HG02610 (cell line): ENCODE measurements at regions not wholly inside any gene's neighbourhood (a gene's known extent, or its start where the extent isn't known, plus 50 kb on each side); places are given as distances from the start of the nearest gene placed in this dataset.
"Not testable (repeated sequence)": the region's sequence is repeated elsewhere in the genome, so short reads cannot be mapped to it uniquely, and the experiment has no call there.

ENCODE experiments used
- ATAC-seq: cut with Tn5 transposase; IDR thresholded peaks from one replicate; pipeline ENCODE4 v1.9.1; 2021; ENCODE audit warnings: mild to moderate bottlenecking, moderate library complexity; ENCODE audit not compliant: unreplicated experiment

DNA sequence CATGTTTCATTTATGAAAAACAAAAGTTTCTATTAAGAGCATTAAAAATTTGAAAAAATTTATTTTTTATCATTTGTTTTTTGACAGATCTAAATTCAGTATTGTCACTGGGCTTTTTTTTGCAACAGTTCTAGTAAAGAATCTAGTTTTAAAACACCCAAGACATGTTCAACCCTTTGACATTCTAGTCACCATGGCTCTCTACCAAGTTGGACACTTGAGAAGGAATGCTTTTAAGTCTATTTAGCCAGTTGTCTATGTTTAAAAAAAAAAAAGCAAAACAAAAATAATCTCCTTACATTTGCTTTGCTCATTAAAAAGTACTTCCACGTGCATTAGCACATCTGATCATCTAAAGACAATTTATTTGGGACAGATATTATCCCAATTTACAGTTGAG is 417.5 kb downstream of the RSL24D1 start:
- no peak for ATAC-seq

DNA sequence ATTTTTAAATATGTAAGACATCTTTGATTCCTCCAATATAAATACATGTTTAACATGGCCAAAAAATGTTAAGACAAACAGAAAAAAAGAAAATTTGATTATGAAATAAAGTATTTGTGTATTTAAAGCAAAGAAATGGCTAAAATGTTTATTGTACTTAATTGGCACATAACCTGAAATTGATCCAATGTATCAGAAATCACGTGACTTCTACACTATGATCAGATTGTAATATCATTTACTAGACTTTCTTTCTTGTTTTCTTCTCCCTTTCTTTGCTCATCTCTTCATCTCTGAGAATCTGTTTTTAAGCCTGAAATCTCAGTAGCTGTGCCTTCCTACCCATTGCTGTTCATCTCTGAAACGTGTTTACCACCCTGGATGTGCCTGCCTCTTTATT is 420.3 kb downstream of the RSL24D1 start:
- ATAC-seq, result no peak

DNA sequence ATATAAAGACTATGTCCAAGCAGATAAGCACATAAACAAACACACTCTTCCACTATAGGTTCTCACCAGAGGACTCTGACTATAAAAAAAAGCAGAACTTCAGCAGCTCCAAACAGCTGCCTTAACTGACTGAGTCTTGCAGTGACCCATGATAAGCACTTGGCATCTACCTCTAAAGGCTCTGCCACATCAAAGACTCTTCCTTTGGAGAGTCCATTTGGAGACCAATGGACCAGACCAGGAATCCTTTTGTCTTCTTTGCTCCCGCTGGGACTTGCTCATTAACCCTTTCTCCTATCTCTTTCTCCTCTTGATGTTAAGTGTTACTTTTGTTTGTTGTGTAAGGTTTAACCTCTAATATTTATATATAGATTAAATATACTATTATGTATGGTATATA is 424.1 kb downstream of the RSL24D1 start:
- no peak for ATAC-seq

DNA sequence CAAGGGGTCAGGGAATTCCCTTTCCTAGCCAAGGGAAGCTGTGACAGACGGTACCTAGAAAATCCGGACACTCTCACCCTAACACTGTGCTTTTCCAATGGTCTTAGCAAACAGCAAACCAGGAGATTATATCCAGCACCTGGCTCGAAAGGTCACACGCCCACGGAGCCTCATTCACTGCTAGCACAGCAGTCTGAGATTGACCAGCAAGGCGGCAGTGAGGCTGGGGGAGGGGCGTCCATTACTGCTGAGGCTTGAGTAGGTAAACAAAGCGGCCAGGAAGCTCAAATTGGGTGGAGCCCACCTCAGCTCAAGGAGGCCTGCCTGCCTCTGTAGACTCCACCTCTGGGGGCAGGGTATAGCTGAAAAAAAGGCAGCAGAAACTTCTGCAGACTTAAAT is 447.3 kb downstream of the RSL24D1 start:
- not testable (repeated sequence) for ATAC-seq

DNA sequence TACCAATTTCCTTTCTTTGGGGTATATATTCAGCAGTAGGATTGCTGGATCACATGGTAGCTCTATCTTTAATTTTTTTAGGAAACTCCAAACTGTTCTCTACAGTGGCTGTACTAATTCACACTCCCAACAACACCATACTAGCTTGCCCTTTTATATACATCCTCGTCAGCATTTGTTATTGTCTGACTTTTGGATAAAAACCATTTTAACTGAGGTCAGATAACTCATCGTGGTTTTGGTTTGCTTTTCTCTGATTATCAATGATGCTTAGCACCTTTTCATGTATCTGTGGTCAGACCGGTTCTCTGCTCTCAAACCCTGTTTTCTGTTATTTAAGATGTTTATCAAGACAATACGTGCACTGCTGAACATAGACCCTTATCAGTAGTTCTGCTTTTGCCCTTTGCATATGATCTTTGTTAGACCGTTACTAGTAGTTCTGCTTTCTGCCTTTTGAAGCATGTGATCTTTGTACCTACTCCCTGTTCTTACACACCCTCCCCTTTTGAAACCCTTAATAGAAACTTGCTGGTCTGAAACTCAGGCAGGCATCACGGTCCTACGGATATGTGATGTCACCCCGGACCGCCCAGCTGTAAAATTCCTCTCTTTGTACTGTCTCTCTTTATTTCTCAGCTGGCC is 474.3 kb downstream of the RSL24D1 start:
- ATAC-seq, result no peak

DNA sequence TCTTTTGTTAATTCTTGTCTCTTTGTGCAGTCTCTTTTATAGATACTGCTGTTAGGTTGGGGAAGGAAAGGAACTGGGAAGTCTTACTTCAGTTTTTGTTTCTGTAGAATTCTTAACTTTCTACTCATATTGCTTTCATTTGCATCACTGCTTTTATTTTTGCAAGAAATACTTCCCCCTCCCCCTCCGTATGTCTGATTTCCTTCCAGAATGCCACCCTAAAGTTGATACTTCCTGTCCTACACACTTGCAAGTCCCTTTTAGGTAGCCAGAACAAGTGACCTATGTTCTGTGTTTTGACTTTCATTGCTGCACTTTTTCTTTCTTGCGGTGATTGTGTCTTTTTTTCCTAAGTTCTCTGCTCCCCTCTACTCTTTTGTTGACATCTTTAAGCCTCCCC is 477.4 kb downstream of the RSL24D1 start:
- ATAC-seq, result no peak

DNA sequence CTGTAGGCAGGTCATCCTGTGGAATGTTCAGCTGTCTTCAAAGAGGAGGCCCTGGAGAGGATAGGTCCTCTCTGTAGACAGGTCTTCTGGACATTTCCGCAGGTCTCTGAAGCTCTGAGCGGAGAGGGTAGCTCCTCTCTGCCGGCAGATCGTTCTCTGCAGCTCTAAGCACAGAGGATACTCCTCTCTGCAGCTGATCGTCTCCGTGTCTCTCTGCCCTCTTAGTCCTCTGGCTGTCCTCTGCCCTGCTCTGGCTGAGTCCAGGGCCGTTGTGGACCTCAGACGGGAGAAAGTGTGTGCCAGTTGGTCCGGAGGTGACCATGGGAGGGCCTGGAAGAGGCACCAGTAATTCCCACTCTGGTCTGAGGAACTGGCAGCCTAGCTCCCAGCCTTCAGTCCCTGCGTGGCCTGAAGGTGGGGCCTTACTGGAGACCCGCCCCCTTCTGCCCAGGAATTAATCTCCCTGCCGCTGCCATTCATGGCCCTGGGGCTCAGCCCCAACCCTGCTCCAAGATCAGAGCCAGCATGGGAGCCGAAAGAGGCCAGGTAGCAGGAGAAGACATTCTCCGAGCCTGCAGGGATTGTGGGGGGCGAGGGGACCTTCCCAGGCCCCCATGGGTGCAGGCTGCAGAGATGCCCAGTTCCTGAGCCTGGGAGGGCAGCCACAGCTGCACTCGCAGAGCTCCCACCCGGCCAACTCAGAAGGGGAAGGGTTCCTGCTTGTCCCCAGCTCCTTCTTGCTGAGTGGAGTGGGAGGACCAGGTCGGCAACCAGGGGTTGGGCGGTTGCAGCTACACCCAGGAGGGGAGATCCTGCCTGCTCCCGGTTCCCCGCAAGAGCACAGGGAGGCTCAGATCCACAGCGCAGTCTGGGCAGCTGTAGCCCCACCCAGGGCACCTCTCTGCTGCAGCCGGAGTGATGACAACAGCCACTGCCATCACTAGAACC is 488.7 kb downstream of the RSL24D1 start:
- no peak for ATAC-seq

DNA sequence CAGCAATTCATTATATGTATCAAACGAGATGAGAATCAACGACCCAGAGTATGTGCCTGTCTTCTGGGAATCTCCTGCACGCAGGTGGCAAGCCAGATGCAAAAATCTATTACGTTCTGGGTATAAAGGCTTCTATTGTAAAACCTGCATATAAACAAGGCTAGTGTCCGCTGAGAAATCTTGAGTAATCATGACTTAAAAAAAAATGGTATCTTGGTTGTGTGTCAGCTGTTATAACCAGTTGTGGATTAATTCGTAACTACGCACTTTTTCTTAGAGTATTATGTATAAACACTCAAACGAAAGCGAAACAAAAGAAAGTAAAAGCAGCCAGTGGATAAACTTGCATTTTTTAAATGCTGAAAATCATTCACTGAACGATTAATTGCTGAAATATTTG is 509.1 kb downstream of the RSL24D1 start:
- no peak for ATAC-seq
